Fibroblast of skin of back (primary cell): ENCODE measurements at regions not wholly inside any gene's neighbourhood (a gene's known extent, or its start where the extent isn't known, plus 50 kb on each side); places are given as distances from the start of the nearest gene placed in this dataset.

ENCODE experiments used
- DNase-seq: peaks from one replicate; pipeline ENCODE4 v3.0.0-alpha.2; 2013

DNA sequence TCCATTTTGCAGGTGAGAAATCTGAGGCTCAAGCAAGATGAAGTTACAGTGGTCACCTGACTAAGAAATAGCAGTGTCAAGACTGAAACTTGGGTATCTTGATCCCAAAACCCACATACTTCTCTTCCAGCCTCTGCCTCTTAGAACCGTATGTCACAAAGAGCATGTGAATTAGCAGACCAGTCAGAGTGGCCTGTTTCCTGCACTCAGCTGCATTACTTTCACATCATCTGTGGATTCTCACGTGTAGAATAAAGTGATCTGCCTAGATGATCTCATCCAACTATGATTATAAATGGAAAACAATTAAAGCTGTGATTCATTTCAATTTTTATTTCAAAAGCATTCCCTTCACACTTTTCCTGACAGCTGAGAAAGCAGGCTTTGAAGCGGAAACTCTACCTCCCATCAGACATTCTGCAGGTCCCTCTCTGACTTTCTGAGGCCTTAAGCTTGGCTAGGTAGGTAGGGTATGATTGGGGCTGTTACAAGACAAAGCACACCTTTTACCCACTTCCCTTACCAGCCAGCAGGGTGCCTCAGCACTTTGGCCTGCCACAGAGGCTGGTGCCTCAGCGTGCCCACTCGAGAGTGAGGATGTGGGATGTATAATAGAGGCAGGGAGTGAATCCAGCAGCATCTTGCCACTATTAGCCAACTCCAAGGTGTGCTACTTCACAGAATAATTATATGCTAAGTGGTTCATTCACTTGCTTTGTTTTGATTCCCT lies 70.2 kb upstream of the PDE1C start:
- DNase-seq, result no peak

DNA sequence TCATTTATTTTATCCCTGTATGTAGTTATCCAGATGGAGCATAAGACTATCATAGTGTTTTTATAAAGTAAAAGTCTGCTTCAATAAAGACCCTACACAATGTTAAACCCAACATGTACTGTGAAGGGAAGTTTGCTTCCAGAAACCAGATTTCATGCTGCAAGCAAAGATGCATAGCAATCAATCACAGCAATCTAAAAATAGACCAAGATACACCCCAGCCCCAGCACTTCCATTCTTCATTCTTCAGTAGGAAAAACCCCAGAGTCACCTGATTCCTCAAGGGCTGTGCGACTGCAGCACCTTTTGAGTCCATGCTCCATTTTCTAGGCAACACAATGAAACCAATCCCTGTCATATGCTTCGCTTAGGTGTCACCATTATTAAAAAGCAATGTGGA lies 66.9 kb upstream of the PDE1C start:
- no peak for DNase-seq

DNA sequence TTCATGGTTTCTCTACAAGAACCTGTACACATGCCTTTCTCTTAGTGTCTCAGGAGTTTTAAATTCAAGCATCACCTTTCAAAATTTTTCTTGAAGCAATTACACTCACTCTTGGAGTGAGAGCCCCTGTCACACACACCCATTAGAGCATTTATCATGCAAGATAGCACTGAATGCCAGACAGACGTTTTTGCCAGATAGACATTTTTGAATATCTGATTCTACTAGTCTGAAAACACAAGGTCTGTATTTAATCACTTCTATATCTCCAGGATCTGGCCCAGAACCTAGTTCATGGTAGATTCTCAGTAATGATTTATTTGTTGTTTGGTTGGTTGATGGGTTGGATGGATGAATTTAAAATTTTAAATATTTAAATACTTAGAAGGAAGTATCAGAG lies 60.9 kb upstream of the PDE1C start:
- DNase-seq, result no peak

DNA sequence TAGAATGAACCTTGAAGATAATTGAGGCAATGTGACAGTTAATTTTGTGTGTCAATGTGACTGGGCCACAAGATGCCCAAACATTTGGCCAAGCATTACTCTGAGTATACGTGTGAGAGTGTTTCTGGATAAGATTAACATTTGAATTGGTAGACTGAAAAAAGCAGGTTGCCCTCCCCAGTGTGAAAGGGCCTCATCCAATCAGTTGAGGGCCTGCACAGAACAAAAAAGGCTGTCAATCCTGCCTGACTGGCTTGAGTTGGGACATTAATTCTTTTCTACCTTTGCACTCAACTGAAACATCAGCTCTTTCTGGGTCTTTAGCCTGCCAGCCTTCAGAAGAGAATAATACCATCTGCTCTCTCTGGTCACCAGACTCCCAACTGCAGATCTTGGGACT lies 56.6 kb upstream of the PDE1C start:
- DNase-seq, result no peak
